ENCODE measurements at regions not wholly inside any gene's neighbourhood (a gene's known extent, or its start where the extent isn't known, plus 50 kb on each side); places are given as distances from the start of the nearest gene placed in this dataset.

GRCh38 chr16:7124242-7124641 lies 208.4 kb upstream of the RBFOX1 start:
- no peak overlapping the region for H3K27ac Mint-ChIP-seq
- H3K9me3 Mint-ChIP-seq: peaks cover 52% of the 10 kb centered on the region
- no peak for DNase-seq
- no peaks in the 10 kb centered on the region for H3K4me1 Mint-ChIP-seq (ENCODE audit: low read depth)
- H3K27me3 Mint-ChIP-seq (ENCODE audit: insufficient read depth): no peaks in the 10 kb centered on the region
- no peaks in the 10 kb centered on the region; the same call in 1 of the 2 replicates for H3K36me3 Mint-ChIP-seq (ENCODE audit: low read depth)
- TF ChIP-seq CTCF (IDR thresholded peaks at IDR 0.05): no peak
- H3K4me3 Mint-ChIP-seq: no peak overlapping the region

GRCh38 chr16:7116734-7117133 lies 215.9 kb upstream of the RBFOX1 start:
- Mint-ChIP-seq H3K27ac (no peak overlapping the region), H3K9me3 (peaks cover 68% of the 10 kb centered on the region), H3K36me3 (ENCODE audit: low read depth) (no peaks in the 10 kb centered on the region), H3K4me1 (ENCODE audit: low read depth) (no peaks in the 10 kb centered on the region), H3K4me3 (no peak overlapping the region), H3K27me3 (ENCODE audit: insufficient read depth) (no peaks in the 10 kb centered on the region)
- TF ChIP-seq CTCF (IDR thresholded peaks at IDR 0.05): no peak
- DNase-seq: no peak

- no peak overlapping the region for H3K27ac Mint-ChIP-seq
- H3K36me3 Mint-ChIP-seq (ENCODE audit: low read depth): no peaks in the 10 kb centered on the region
- H3K4me1 Mint-ChIP-seq (ENCODE audit: low read depth): no peaks in the 10 kb centered on the region
- no peak overlapping the region for H3K4me3 Mint-ChIP-seq
- no peak for DNase-seq
- no peaks in the 10 kb centered on the region for H3K27me3 Mint-ChIP-seq (ENCODE audit: insufficient read depth)
- TF ChIP-seq CTCF (IDR thresholded peaks at IDR 0.05): no peak
- peaks cover 66% of the 10 kb centered on the region for H3K9me3 Mint-ChIP-seq
These were observed 216.7 kb upstream of the RBFOX1 start for GRCh38 chr16:7115898-7116297.

- Mint-ChIP-seq H3K4me3 (no peak overlapping the region), H3K4me1 (ENCODE audit: low read depth) (no peaks in the 10 kb centered on the region), H3K9me3 (peaks cover 64% of the 10 kb centered on the region), H3K36me3 (ENCODE audit: low read depth) (no peaks in the 10 kb centered on the region), H3K27ac (no peak overlapping the region), H3K27me3 (ENCODE audit: insufficient read depth) (no peaks in the 10 kb centered on the region; the same call in 1 of the 2 replicates)
- TF ChIP-seq CTCF (IDR thresholded peaks at IDR 0.05): no peak
- DNase-seq: no peak
These were observed 218.7 kb upstream of the RBFOX1 start for GRCh38 chr16:7113949-7114348.

GRCh38 chr16:7113395-7113794 lies 219.2 kb upstream of the RBFOX1 start:
- Mint-ChIP-seq H3K4me1 (ENCODE audit: low read depth) (no peaks in the 10 kb centered on the region), H3K27ac (no peak overlapping the region), H3K27me3 (ENCODE audit: insufficient read depth) (no peaks in the 10 kb centered on the region; the same call in 1 of the 2 replicates), H3K36me3 (ENCODE audit: low read depth) (no peaks in the 10 kb centered on the region), H3K4me3 (no peak overlapping the region), H3K9me3 (peaks cover 64% of the 10 kb centered on the region)
- no peak for TF ChIP-seq CTCF (IDR thresholded peaks at IDR 0.05)
- no peak for DNase-seq

- Mint-ChIP-seq H3K9me3 (peaks cover 62% of the 10 kb centered on the region), H3K4me3 (no peak overlapping the region), H3K36me3 (ENCODE audit: low read depth) (no peaks in the 10 kb centered on the region), H3K27me3 (ENCODE audit: insufficient read depth) (no peaks in the 10 kb centered on the region; the same call in 1 of the 2 replicates), H3K4me1 (ENCODE audit: low read depth) (no peaks in the 10 kb centered on the region), H3K27ac (no peak overlapping the region)
- no peak for DNase-seq
- TF ChIP-seq CTCF (IDR thresholded peaks at IDR 0.05): no peak
These were observed 221.4 kb upstream of the RBFOX1 start for GRCh38 chr16:7111265-7111664.
